GM21526 (cell line): ENCODE measurements at regions not wholly inside any gene's neighbourhood (a gene's known extent, or its start where the extent isn't known, plus 50 kb on each side); places are given as distances from the start of the nearest gene placed in this dataset.
"Not testable (repeated sequence)": the region's sequence is repeated elsewhere in the genome, so short reads cannot be mapped to it uniquely, and the experiment has no call there.

Experiments
- ATAC-seq: cut with Tn5 transposase; IDR thresholded peaks from one replicate; pipeline ENCODE4 v1.9.1; 2021; ENCODE audit warnings: moderate library complexity; ENCODE audit not compliant: unreplicated experiment, low FRiP score

DNA sequence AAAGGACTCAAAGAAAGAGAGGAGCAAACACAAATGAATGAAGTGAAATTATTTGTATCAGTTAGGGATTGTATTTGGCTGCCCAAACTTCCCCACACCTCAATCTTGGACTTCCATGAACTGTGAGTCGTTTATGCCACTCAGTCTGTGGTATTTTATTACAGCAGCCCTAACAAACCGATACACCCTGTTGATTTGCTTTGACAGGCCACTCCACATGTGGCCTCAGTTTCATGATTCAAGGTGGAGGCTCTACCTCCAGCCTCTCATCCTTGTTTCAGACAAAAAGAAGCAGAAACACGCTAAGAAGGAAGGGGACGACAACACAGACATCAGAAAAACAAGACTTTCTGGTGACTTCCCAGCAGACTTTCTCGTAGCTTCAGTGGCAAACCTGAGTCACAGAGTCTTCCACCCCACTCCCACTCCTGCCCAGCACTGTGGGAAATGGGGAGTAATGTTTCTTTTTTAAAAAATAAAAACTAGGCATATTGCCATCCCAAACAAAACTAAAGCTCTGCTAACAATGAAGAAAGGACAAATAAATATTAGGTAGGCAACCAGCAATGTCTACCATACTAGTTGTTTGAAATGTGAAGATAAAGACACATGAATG lies 52.2 kb upstream of the ABCA1 start:
- ATAC-seq, result no peak

DNA sequence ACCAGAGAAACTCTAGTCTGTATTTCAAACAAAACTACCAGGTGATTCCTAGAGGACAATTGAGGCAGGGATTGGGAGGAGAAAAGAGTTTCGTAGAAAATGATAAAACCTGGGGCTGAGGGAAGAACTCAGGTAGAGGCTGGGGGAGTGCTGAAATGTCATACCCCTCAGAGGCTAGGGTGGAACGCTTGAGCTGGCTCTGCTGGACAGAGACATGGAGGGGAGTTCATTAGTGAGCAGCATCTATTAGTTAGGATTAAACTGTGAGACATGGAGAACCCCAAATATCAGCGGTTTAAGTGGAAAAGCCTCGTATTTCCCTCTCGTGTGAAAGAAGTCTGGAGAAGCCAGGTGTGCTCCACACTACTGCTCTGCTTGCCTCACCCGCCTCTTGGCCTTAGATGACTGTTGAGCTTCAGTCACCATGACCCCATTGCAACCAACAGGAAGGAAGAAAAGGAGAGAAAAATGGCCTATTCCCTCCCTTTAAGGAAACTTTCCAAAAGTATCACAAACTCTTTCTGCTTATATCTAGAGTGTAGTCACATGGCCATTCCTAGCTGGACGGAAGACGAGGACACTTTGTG lies 53.7 kb upstream of the ABCA1 start:
- no peak for ATAC-seq

DNA sequence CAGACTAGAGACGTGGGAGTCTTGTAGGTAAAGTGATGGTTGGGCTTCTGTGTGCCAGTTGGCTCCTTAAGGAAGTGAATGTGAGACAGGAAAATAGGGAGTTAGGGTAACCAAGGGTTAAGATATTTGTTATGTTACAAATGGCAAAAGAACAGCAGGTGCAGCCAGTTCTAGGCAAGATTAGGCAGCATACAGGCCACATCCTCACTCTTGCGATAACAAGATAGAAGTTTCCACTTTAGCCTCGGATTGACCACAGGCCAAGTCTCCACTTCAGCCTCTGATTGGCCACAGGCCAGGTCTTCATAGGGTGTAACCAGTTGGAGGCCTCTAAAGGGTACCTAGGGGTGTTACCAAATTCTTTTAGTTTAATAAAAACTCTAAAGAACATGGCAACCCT lies 54.6 kb upstream of the ABCA1 start:
- ATAC-seq, result no peak

DNA sequence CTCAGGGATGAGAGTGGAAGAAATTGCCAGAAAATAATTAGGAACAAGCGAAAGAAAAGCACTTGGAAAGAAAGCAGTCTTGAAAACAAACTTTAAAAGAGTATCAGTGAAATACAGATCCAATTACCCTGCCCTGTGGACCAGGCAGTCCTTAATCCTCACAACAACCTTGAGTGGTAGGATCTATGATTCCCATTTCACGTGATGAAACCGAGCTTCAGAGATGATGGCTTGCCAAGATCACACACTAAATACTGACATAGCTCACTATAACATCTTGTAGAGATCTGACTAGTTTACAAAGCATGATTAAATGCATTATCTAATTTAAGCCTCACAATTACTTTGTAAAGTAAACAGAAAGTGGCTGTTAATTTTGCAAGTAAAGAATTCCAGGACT lies 55.5 kb upstream of the ABCA1 start:
- ATAC-seq, result no peak

DNA sequence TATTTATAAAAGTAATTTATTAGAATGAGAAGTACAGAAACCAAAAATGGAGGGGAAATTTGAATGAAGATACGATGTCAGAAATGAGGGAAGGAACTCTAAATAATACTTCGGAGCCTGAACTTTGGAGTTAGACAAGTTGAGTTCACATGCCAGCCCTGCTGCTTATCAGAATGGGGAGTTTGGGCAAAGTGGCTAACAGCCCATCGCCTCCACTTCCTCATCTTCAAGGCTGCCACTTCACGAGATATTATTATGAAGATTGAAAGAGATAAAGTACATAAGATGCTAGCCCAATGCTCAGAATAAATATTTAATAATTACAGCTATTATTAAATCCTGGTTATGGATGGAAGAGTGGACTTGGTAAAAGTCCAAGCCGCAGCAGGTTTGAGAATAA lies 56.2 kb upstream of the ABCA1 start:
- ATAC-seq, result no peak

DNA sequence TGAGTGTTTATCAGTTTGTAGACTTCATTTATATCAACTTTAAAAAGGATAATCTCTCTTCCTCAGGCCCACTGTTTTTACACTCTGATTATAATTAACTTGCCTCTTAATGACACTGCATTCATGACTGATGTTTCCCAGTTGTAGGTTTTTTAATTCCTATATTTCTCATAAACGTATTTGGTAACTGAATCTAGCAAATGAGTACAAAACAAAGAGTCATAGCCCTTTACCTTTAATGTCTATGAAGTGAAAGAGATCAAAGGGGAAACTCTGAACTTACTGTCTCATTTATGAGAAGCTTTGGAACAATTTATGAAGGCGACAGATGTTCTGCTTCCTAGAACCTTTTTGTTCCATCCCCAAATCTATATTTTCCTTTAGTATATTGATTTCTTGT lies 56.6 kb upstream of the ABCA1 start:
- ATAC-seq, result no peak

DNA sequence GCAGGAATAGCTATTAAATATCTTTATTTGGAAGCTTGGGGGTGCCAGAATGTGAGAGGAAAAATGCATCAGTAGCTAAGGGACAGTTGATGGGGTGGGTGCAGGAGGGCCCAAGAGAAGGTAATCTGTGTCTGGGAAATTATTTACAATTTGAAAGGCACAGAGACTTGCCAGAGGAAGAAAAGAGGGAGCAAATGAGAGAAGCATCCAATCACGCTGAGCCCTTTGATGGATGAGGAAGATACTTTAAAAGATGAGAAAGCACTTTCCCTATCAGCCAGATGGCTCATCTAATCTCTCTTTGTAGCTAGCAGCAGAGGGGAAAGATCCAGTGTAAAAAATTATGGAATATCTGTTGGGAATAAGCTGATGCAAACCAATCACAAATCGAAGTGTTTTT lies 57.0 kb upstream of the ABCA1 start:
- no peak for ATAC-seq

DNA sequence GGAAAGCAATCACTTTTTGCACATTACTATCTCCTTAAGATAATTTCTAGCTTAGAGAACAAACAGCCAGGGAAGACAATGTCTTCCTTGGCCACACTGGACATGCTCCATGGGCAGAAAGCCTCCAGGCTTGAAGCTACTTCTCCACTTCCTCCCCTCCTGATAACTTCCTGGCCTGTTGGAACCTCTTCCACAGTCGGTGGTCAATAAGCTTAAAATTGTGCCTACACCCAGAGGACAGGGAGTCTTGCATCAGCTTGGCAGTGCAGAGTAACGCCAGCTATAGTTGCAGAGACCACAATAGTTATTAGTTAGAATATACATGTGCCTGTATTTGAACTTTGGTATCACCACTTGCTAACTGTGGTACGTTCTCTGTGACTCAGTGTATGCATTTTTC lies 58.1 kb upstream of the ABCA1 start:
- no peak for ATAC-seq

DNA sequence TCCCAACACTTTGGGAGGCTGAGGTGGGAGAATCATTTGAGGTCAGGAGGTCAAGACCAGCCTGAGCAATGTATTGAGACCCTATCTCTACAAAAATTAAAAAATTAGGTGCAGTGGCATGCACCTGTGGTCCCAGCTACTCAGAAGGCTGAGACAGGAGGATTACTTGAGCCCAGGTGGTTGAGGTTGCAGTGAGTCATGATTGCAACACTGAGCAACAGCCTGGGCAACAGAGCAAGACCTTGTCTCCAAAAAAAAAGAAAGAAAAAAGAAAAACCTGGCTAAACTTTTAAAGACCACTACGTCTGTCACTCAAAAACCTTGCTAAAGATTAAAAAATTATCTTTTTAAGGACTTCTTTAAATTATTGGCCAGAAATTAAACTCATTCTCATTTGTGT lies 59.8 kb upstream of the ABCA1 start:
- ATAC-seq, result no peak

DNA sequence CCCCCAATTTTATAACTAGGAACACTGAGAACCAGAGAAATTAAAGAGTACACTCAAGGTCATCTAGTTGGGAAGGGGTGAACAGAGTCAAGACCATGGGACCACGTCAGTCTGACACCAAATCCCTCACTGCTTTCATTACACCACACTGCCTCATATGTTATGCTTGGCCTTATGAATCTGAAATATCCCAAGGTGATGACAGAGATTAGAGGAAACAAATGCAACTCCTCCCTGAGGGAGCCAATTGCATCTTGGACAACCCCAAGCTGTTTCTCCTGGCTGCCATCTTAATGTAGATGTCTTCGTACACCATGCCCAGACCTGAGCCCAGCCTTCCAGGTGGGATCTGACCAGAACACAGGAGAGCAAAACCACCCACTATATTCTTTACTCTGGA lies 60.6 kb upstream of the ABCA1 start:
- no peak for ATAC-seq

DNA sequence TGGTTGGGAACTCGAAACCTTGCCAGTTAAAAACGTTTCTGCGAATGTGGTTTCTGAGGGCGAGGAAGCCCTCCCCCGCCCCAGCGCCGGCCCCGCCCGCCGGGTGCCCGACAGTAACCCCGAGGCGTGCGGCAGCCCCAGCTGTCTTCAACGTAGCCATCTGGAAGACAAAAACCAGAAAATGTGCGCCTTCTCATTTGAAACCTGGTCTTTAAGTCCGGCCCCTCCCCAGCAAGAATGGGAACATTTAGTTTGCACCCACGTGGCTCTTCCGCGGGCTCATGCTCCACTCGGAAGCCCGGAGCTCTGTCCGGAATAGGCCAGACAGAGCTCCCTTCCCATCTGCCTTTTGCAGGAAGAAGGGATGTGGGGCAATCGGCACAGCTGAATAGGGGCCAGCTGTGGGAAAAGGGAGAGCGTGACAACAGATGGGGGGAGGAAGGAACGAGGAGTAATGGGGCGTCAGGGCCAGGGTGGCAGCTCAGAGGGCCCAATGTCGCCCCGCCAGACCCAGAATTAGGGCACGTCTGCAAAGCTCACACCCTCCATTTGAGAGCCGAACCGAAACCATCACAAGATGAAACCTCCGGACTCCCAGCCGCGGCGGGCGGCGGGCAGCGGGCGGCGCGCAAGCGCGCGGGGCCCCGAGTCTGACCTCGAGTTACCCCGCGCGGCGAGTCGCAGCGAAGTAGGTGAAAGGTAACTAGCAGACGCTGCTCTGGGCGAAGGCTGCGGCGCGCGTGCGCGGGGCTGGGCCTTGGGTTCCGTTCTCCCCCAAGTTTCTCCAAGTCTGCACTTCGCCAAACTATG lies 63.4 kb upstream of the ABCA1 start:
- peak; percentile 83 for ATAC-seq

DNA sequence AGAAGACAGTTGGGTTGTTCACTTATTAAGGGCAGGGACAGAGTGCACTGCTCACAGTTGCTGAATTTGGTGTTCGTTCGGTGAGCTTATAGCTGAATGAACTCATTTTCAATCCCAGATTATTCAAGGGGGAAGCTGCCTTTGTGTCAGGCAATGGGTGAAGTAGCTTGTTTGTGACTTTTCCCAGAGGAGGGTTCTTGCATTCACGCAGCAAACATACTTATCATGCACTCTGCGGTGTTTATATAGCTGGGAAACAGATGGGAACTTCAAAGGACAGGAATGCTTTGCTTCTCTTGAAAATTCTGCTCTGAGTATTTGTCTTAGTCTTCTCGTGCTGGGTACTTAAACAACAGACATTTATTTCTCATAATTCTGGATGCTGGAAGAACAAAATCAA lies 64.7 kb upstream of the ABCA1 start:
- ATAC-seq, result no peak

DNA sequence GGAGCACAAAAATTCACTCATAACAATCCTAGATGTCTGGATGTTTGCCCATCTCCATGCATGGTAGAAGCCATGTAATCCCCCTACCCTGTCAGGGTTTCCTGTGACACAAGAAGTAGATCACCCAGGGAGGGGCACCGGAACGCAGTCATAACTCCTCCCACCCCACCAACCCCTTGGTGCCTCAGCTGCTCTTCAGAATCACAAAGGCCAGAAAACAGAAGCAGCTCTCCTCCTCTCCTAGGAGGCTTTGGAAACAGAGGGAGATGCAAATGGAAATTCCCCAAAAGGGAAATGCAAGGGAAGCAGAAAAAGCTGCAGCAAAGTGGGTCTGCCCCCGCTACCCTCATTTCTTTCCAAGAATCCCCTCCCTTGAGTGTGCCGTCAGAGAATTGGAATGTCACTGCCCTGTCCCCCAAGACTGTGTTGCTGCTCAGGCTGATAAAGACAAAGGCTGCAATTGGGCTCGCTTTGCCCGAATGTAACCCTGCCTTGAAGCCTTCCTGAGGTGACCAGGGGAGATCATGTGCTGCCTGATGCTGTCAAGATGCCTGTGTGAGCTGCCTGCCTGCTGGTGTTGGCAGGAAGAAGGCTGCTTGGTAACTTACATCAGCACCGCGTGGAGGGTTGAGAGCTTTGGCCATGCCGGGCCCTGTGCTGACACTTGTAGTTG lies 65.5 kb upstream of the ABCA1 start:
- no peak for ATAC-seq

DNA sequence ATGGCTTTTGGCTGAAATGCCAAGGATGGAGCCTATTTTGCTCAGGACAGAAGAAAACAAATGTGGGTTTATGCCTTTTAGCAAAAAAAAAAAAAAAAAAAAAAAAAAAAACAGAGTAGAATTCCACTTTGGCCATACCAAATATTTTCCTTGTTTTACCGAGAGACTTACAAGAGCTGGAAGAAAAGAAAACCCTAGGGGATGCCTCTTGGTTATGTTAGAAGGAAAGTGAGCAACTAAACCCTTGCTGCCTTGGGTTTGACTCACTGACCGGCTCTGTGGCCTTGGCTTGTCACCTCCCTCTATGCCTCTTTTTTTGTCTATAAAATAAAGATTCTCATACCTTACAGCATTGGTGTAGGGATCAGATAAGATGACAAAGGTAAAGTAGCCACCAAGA lies 69.6 kb upstream of the ABCA1 start:
- no peak for ATAC-seq

DNA sequence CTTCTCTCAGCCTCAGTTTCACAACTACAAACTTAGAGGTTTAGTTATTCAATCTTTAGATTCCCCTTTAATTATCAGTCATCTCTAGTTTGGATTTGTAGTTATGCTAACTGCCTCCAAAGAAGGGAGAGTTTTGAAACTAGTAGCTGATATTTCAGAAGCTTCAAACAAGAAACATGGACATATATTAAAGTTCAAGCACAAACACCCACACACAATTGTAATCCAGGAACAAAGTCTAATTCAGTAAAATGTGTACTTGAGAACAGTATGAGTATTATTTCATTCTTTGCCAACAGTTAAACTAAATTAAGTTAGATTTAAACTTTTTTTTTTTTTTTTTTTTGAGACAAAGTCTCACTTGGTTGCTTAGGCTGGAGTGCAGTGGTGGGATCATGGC lies 71.2 kb upstream of the ABCA1 start:
- no peak for ATAC-seq

DNA sequence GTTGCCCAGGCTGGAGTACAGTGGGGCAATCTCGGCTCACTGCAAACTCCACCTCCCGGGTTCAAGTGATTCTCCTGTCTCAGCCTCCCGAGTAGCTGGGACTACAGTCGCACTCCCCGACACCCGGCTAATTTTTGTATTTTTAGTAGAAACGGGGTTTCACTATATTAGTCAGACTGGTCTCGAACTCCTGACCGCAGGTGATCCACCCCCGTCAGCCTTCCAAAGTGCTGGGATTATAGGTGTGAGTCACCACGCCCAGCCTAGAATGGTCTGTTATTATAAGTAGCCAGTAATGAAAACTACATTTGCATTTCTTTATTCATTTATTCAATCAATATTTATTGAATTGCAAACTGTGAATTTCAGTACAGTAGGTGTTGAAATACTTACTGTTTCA lies 72.6 kb upstream of the ABCA1 start:
- ATAC-seq, result not testable (repeated sequence)

DNA sequence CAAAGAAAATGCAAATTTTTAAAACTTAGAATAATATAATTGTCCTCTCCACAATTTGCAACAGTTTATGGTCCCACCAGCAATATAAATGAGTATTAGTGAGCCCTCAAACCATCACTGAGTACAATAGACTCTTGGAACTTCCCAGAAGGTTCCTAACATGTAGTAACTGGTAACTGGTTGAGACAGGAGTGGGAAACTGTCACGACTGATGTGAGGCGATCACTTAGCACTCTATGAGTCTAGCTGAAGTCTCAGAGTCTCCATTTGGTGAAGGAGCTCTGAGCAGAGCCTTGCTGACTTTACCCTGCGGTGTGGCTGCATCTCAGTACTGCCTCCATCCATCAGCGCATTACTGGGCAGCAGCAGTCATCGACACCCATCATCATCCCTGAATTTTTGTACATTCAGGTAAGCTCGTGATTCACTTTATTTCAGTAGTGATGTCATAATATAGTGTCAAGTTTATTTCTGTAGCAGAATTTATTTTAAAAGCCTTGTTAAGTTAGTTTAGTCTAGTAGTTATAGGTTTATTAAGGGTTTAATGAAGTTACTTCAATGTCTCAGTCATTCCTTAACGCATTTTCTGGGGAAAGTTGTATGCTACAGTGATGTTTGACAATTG lies 76.6 kb upstream of the ABCA1 start:
- no peak for ATAC-seq

DNA sequence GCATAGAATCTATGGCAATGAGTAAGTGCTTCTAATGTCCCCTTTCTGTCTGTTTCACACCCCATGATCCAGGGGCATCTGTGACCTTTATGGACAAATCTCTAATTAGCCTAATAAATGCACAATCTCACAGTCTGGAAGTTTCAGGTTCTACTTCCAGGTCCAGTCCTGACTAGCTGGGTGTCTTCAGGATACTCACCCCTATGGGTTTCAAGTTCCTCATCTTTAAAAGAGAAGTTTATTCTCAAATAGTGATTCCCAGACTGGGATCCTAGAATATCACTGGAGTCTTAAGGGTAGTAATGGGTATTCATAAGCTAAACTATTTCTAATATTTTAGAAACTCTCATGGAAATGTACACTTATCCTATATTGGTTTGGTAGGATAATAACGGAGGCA lies 77.2 kb upstream of the ABCA1 start:
- no peak for ATAC-seq

DNA sequence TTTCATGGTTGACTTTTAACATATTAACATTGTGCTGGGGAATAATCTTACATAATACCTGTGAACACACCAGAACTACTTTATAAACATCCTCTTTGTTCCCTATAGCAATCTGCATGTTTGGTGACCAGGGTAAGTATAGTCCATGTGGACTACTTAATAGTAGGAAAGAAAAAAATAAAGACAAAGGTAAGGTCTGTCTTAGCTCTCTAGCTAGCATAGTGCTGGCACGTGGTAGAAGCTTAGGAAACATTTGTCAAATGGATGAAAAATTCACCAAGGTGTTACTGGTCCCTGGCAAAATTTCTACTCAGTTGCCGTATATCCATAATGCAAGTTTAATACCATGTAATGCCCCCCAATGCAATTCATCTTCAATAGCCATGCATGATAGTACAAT lies 78.6 kb upstream of the ABCA1 start:
- no peak for ATAC-seq

DNA sequence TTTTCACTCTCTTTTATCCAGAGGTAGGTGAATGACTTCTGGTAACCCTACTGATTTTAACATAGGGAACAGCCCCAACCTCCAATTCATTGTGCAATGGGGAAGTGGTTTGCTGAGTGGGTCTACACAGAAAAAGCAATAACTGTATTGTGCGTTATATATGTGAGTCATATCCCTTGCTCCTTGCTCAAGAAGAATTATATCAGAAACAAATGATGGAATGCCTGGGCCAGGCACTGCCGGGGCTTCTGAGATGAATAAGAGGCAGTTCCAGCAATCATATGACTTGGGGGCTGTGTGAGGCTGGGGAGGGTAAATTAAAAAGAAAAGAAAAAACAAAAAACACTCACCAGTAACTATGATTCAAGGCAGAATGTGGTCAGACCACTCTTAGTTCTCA lies 79.2 kb upstream of the ABCA1 start:
- ATAC-seq, result no peak

DNA sequence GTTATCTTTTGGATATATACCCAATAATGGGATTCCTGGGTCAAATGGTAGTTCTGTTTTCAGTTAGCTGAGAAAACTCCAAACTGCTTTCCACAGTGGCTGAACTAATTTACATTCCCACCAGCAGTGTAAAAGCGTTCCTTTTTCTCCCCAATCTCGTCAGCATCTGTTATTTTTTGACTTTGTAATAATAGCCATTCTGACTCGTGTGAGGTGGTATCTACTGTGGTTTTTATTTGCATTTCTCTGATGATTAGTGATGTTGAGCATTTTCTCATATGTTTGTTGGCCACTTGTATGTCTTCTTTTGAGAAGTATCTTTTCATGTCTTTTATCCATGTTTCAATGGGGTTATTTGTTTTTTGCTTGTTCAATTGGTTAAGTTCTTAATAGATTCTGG lies 82.1 kb upstream of the ABCA1 start:
- ATAC-seq, result not testable (repeated sequence)
